ENCODE measurements at regions not wholly inside any gene's neighbourhood (a gene's known extent, or its start where the extent isn't known, plus 50 kb on each side); places are given as distances from the start of the nearest gene placed in this dataset.

DNA sequence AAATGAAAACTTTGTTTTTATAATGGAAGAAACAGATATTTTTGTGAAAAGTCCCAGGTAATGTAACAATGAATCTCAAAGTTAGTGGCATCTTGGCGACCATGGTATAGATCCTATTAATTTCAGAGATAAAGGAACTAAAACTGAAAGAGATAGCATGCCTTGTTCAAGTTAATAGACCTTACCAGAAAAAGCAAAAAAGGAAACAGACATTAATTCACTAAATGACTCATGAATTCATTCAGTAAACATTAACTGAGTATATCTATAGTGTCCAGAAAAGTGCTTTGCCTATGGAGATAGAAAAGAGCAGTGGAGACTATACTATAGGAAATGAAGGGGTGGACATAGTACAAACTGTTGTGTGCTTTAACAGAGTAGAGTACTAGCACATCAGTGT, 763.3 kb downstream of the TRIB2 start:
- peaks cover 2 to 3% of the 10 kb centered on the region in 2 experiments; a peak in 3 of 5 replicates for H3K9me3 Mint-ChIP-seq
- no peak overlapping the region for H2AFZ ChIP-seq (ENCODE audit: low read length)
- H3K18ac ChIP-seq (ENCODE audit: insufficient read length, low read depth, low read length): no peak overlapping the region
- H2BK20ac ChIP-seq (ENCODE audit: low read depth, low read length, poor library complexity, severe bottlenecking): no peak overlapping the region
- no peak overlapping the region for H3K4me3 Mint-ChIP-seq
- no peak overlapping the region for H3T11ph ChIP-seq (ENCODE audit: low read length)
- H2BK12ac ChIP-seq (ENCODE audit: insufficient read length, low read depth, low read length): no peak overlapping the region
- TF ChIP-seq, protein P1, sequence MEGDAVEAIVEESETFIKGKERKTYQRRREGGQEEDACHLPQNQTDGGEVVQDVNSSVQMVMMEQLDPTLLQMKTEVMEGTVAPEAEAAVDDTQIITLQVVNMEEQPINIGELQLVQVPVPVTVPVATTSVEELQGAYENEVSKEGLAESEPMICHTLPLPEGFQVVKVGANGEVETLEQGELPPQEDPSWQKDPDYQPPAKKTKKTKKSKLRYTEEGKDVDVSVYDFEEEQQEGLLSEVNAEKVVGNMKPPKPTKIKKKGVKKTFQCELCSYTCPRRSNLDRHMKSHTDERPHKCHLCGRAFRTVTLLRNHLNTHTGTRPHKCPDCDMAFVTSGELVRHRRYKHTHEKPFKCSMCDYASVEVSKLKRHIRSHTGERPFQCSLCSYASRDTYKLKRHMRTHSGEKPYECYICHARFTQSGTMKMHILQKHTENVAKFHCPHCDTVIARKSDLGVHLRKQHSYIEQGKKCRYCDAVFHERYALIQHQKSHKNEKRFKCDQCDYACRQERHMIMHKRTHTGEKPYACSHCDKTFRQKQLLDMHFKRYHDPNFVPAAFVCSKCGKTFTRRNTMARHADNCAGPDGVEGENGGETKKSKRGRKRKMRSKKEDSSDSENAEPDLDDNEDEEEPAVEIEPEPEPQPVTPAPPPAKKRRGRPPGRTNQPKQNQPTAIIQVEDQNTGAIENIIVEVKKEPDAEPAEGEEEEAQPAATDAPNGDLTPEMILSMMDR (conservative IDR thresholded peaks at IDR 0.05): no peak
- H3K36me3 Mint-ChIP-seq (ENCODE audit: insufficient read depth in 1 of 3, low read depth in 3 of 3): peaks cover 0 to 4% (median 0%) of the 10 kb centered on the region in 3 experiments; a peak in 1 of 7 replicates
- no peak overlapping the region for H3K4ac ChIP-seq (ENCODE audit: low read depth, low read length)
- no peak overlapping the region for H2BK15ac ChIP-seq (ENCODE audit: low read depth, low read length)
- WGBS (ENCODE audit: extremely low coverage, insufficient read length, low lambda C conversion rate): no CpG with 5 or more reads among the region's 1 CpG
- H3K79me1 ChIP-seq (ENCODE audit: insufficient read depth, low read depth, low read length, poor library complexity, severe bottlenecking): no peaks in the 10 kb centered on the region
- H3K4me1 ChIP-seq (ENCODE audit: insufficient read depth, low read length): no peaks in the 10 kb centered on the region
- H3K79me2 ChIP-seq (ENCODE audit: insufficient read depth, low read length): no peaks in the 10 kb centered on the region
- H3K14ac ChIP-seq (ENCODE audit: insufficient read depth, low read length): no peak overlapping the region
- no peak overlapping the region for H4K91ac ChIP-seq (ENCODE audit: insufficient read length, low read depth, low read length)
- no peaks in the 10 kb centered on the region for H3K23me2 ChIP-seq (ENCODE audit: insufficient read length, low read depth, low read length, poor library complexity, severe bottlenecking)
- DNase-seq: no peak
- no peak overlapping the region for H2BK5ac ChIP-seq (ENCODE audit: insufficient read length, low read length)
- no peak overlapping the region for H3K23ac ChIP-seq (ENCODE audit: insufficient read length, low read depth, low read length)
- H3K27ac ChIP-seq (ENCODE audit: insufficient read length, low read depth, low read length): no peak overlapping the region
- H4K8ac ChIP-seq (replicated peaks; ENCODE audit: insufficient read length, low read depth, low read length): no peak overlapping the region
- H4K20me1 ChIP-seq (ENCODE audit: control insufficient read depth, insufficient read depth, insufficient read length): no peaks in the 10 kb centered on the region
- no peaks in the 10 kb centered on the region for H3K4me1 Mint-ChIP-seq
- no peaks in the 10 kb centered on the region; the same call in 1 of the 2 replicates for H3K27me3 Mint-ChIP-seq (ENCODE audit: low read depth)
- no peak overlapping the region for H4K5ac ChIP-seq (ENCODE audit: insufficient read length, low read depth, low read length)
- H2BK120ac ChIP-seq (ENCODE audit: low read depth, low read length, poor library complexity, severe bottlenecking): no peak overlapping the region
- no peak overlapping the region for H3K27ac Mint-ChIP-seq
- H3K9me3 ChIP-seq (ENCODE audit: control insufficient read depth, low read depth, low read length): no peaks in the 10 kb centered on the region
- H3K4me2 ChIP-seq (ENCODE audit: insufficient read depth, insufficient read length, low read length): no peak overlapping the region
- no peaks in the 10 kb centered on the region for H3K27me3 ChIP-seq (ENCODE audit: insufficient read depth, low read length)
- H3K9ac ChIP-seq (ENCODE audit: extremely low read depth, insufficient read length, low read length): no peak overlapping the region
- H2AK5ac ChIP-seq (ENCODE audit: insufficient read length, low read length): no peak overlapping the region
- no peak overlapping the region for H3K56ac ChIP-seq (ENCODE audit: insufficient read length, low read depth, low read length)
